HL-60 (cell line): ENCODE measurements at regions not wholly inside any gene's neighbourhood (a gene's known extent, or its start where the extent isn't known, plus 50 kb on each side); places are given as distances from the start of the nearest gene placed in this dataset.
"Not testable (repeated sequence)": the region's sequence is repeated elsewhere in the genome, so short reads cannot be mapped to it uniquely, and the experiment has no call there.

Source experiments
- DNase-seq, 2 experiments: peaks; one replicate each; pipeline ENCODE4 v3.0.0-alpha.2; 2010 to 2020; ENCODE audit warnings: low read depth in 1 of 2, low spot score in 1 of 2
- H3K27ac ChIP-seq: fragments of 250-450 bp; sonication (Bioruptor Pico); replicated peaks from 2 replicates; pipeline ENCODE4 v1.5.1; 2020; ENCODE audit warnings: mild to moderate bottlenecking, moderate library complexity
- H3K27me3 ChIP-seq: fragments of 250-450 bp; sonication (Bioruptor Pico); 2 replicates; pipeline ENCODE4 v1.5.1; 2021; ENCODE audit warnings: mild to moderate bottlenecking, moderate library complexity; ENCODE audit not compliant: insufficient read depth, poor library complexity, severe bottlenecking
- H3K4me3 ChIP-seq: replicated peaks from 2 replicates; pipeline ENCODE4 v1.5.1; 2011; ENCODE audit warnings: mild to moderate bottlenecking, control low read depth, low read length; ENCODE audit not compliant: insufficient read depth
- GABPA ChIP-seq: IDR thresholded peaks from 2 replicates; pipeline ENCODE4 v1.6.1; 2012; ENCODE audit warnings: low read depth
- POLR2AphosphoS5 ChIP-seq: IDR thresholded peaks from 2 replicates; pipeline ENCODE4 v1.6.1; 2012; ENCODE audit warnings: low read depth
- SPI1 ChIP-seq: IDR thresholded peaks from 2 replicates; pipeline ENCODE4 v1.6.1; 2012; ENCODE audit warnings: low read depth, mild to moderate bottlenecking, borderline replicate concordance
- TF ChIP-seq, protein P1 (sequence below): IDR thresholded peaks from 2 replicates; pipeline ENCODE4 v1.6.1; 2012; ENCODE audit warnings: low read depth; ENCODE audit not compliant: insufficient replicate concordance
- TF ChIP-seq, protein P2 (sequence below): IDR thresholded peaks from one replicate; pipeline ENCODE4 v1.5.1; 2011; ENCODE audit warnings: low read length, control low read depth, inconsistent platforms; ENCODE audit not compliant: insufficient read depth

DNA sequence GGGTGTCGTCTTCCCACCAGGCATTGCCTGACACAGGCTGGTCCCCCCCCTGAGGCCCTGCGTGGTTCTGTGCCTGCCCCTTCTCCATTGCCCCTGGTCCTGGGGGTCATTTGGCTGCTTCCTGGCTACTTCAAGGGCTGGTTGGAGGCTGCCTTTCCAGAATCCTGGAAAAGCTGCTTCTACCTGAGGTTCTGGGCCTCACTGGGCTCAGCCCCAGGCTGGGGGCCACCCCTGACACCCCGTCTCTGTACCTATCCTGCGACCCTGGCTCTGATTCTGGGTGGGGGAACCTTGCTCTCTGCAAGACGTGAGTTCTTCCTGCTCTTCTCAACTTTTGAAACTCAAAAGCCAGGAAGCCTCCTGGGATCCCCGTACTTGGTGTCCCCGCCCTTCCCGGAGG, 149.3 kb upstream of the PTPN1 start:
- H3K4me3 ChIP-seq: no peak overlapping the region
- no peak overlapping the region for H3K27ac ChIP-seq
- H3K27me3 ChIP-seq: no peaks in the 10 kb centered on the region
- DNase-seq: no peak
- no peak for TF ChIP-seq POLR2AphosphoS5
- no peak for TF ChIP-seq GABPA
- TF ChIP-seq, protein P1, sequence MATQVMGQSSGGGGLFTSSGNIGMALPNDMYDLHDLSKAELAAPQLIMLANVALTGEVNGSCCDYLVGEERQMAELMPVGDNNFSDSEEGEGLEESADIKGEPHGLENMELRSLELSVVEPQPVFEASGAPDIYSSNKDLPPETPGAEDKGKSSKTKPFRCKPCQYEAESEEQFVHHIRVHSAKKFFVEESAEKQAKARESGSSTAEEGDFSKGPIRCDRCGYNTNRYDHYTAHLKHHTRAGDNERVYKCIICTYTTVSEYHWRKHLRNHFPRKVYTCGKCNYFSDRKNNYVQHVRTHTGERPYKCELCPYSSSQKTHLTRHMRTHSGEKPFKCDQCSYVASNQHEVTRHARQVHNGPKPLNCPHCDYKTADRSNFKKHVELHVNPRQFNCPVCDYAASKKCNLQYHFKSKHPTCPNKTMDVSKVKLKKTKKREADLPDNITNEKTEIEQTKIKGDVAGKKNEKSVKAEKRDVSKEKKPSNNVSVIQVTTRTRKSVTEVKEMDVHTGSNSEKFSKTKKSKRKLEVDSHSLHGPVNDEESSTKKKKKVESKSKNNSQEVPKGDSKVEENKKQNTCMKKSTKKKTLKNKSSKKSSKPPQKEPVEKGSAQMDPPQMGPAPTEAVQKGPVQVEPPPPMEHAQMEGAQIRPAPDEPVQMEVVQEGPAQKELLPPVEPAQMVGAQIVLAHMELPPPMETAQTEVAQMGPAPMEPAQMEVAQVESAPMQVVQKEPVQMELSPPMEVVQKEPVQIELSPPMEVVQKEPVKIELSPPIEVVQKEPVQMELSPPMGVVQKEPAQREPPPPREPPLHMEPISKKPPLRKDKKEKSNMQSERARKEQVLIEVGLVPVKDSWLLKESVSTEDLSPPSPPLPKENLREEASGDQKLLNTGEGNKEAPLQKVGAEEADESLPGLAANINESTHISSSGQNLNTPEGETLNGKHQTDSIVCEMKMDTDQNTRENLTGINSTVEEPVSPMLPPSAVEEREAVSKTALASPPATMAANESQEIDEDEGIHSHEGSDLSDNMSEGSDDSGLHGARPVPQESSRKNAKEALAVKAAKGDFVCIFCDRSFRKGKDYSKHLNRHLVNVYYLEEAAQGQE: no peak
- no peak for TF ChIP-seq SPI1
- TF ChIP-seq, protein P2, sequence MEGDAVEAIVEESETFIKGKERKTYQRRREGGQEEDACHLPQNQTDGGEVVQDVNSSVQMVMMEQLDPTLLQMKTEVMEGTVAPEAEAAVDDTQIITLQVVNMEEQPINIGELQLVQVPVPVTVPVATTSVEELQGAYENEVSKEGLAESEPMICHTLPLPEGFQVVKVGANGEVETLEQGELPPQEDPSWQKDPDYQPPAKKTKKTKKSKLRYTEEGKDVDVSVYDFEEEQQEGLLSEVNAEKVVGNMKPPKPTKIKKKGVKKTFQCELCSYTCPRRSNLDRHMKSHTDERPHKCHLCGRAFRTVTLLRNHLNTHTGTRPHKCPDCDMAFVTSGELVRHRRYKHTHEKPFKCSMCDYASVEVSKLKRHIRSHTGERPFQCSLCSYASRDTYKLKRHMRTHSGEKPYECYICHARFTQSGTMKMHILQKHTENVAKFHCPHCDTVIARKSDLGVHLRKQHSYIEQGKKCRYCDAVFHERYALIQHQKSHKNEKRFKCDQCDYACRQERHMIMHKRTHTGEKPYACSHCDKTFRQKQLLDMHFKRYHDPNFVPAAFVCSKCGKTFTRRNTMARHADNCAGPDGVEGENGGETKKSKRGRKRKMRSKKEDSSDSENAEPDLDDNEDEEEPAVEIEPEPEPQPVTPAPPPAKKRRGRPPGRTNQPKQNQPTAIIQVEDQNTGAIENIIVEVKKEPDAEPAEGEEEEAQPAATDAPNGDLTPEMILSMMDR: no peak

DNA sequence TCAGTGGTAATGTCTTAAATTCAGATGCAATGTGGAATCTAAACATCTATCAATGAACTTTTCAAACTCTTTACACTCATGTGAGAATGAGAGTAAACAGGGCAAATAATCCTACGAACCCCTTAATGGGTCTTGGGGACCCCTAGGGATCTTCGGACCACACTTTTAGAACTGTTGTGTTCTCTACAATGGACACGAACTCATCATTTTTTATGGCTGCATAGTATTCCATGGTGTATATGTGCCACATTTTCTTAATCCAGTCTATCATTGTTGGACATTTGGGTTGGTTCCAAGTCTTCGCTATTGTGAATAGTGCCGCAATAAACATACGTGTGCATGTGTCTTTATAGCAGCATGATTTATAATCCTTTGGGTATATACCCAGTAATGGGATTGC, 148.0 kb upstream of the PTPN1 start:
- not testable (repeated sequence) for H3K27me3 ChIP-seq, DNase-seq, H3K27ac ChIP-seq, H3K4me3 ChIP-seq

DNA sequence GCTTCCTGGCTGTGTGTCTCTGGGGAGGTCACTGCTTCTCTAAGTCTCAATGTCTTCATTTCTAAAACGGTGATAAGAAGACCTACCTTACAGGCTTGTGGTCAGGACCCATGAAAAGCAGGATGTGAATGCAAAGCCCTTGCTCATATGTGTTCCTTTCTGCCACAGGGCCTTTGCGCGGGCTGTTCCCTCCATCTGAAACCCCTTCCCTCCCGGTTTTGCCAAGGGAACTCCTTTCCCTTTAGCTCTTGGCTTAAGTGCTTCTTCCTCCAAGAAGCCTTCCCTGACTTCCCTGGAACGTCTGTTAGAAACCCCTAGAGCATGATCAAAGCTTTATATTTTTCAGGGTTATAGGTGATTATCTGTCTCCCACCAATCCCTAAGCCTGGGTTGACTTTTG, 147.2 kb upstream of the PTPN1 start:
- TF ChIP-seq SPI1 (no peak), GABPA (no peak), POLR2AphosphoS5 (no peak)
- TF ChIP-seq, protein P2: no peak
- TF ChIP-seq, protein P1: no peak
- no peak for DNase-seq
- H3K27me3 ChIP-seq: no peaks in the 10 kb centered on the region
- H3K27ac ChIP-seq: no peak overlapping the region
- no peak overlapping the region for H3K4me3 ChIP-seq

DNA sequence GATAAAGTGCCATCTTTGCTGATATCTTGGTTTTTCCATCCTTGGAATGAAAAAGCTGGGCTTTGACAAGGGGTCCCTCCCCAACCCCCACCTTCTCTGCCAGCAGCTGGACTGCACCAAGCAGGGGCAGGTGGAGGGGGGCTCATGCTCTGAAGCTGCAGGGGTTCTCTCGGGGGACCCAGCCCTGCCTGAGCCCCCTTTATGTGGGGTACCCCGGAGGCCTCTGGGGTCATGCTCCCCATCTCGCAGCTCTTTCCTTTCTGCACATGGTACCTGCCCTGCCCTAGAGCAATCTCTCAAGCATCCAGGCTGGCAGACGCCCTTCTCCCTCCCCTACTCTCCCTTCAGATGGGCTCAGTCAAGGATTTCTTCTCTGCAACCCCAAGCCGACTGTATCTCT, 146.7 kb upstream of the PTPN1 start:
- no peak overlapping the region for H3K4me3 ChIP-seq
- H3K27me3 ChIP-seq: no peaks in the 10 kb centered on the region
- no peak for DNase-seq
- TF ChIP-seq, protein P1: no peak
- TF ChIP-seq SPI1 (no peak), POLR2AphosphoS5 (no peak)
- no peak overlapping the region for H3K27ac ChIP-seq
